WTC11 (cell line): ENCODE measurements at regions not wholly inside any gene's neighbourhood (a gene's known extent, or its start where the extent isn't known, plus 50 kb on each side); places are given as distances from the start of the nearest gene placed in this dataset.

ENCODE experiments used
- ATAC-seq: fragments of 200-7000 bp; cut with Tn5 transposase; 2 replicates; pipeline ENCODE4 v1.10.0; 2021; ENCODE audit warnings: mild to moderate bottlenecking, moderate library complexity
- CTCF ChIA-PET: fragments of 300-600 bp; sonication (Branson Sonifier 250); formaldehyde crosslinking; loops from one replicate; lab custom pipeline; 2021; ENCODE audit warnings: antibody characterized with exemption; lab: Charles Lee
- POLR2A ChIA-PET: fragments of 350-600 bp; sonication (Branson Sonifier 250); formaldehyde crosslinking; loops from one replicate; lab custom pipeline; 2021; ENCODE audit warnings: antibody characterized with exemption; lab: Charles Lee
- DNase-seq: peaks from one replicate; pipeline ENCODE4 v3.0.0; 2021; ENCODE audit warnings: low spot score
- H3K27ac Mint-ChIP-seq: 2 replicates; pipeline ENCODE4 v1.8.0; 2021; ENCODE audit warnings: mixed read lengths
- H3K27me3 Mint-ChIP-seq: 2 replicates; pipeline ENCODE4 v1.8.0; 2021; ENCODE audit warnings: low read depth, mild to moderate bottlenecking, moderate library complexity, mixed read lengths
- H3K36me3 Mint-ChIP-seq: 2 replicates; pipeline ENCODE4 v1.8.0; 2021; ENCODE audit warnings: mixed read lengths
- H3K4me1 Mint-ChIP-seq: 2 replicates; pipeline ENCODE4 v1.8.0; 2022; ENCODE audit warnings: mixed read lengths
- H3K4me3 Mint-ChIP-seq: 2 replicates; pipeline ENCODE4 v1.8.0; 2021; ENCODE audit warnings: mild to moderate bottlenecking, moderate library complexity, mixed read lengths
- H3K9me3 Mint-ChIP-seq: 2 replicates; pipeline ENCODE4 v1.8.0; 2021; ENCODE audit warnings: mixed read lengths
- CREM ChIP-seq: sonication (generic); formaldehyde crosslinking; IDR thresholded peaks from 2 replicates; pipeline ENCODE4 v1.8.1; 2022; ENCODE audit warnings: mild to moderate bottlenecking, missing genetic modification reagents, moderate library complexity
- ETV6 ChIP-seq: sonication (generic); formaldehyde crosslinking; IDR thresholded peaks from 2 replicates; pipeline ENCODE4 v1.8.1; 2022; ENCODE audit warnings: mild to moderate bottlenecking, missing genetic modification reagents
- HMGA2 ChIP-seq: fragments of 250-450 bp; sonication (Bioruptor Pico); IDR thresholded peaks from 2 replicates; pipeline ENCODE4 v1.4.0; 2021; ENCODE audit warnings: mild to moderate bottlenecking, moderate library complexity
- JAZF1 ChIP-seq: fragments of 250-450 bp; sonication (Bioruptor Pico); IDR thresholded peaks from 2 replicates; pipeline ENCODE4 v1.9.0; 2021; ENCODE audit warnings: moderate library complexity, mild to moderate bottlenecking, inconsistent platforms
- JUN ChIP-seq: sonication (generic); formaldehyde crosslinking; IDR thresholded peaks from 2 replicates; pipeline ENCODE4 v1.8.0; 2023; ENCODE audit warnings: mild to moderate bottlenecking, missing genetic modification reagents
- MXD4 ChIP-seq: fragments of 250-450 bp; sonication (Bioruptor Pico); IDR thresholded peaks from 2 replicates; pipeline ENCODE4 v1.8.0; 2021; ENCODE audit warnings: mild to moderate bottlenecking, moderate library complexity, borderline replicate concordance
- NFATC4 ChIP-seq: fragments of 250-450 bp; sonication (Bioruptor Pico); IDR thresholded peaks from 2 replicates; pipeline ENCODE4 v1.9.0; 2021; ENCODE audit warnings: mild to moderate bottlenecking
- NR2C2 ChIP-seq: sonication (generic); formaldehyde crosslinking; IDR thresholded peaks from 2 replicates; pipeline ENCODE4 v1.8.0; 2022; ENCODE audit warnings: mild to moderate bottlenecking, missing genetic modification reagents
- OVOL2 ChIP-seq: fragments of 250-450 bp; sonication (Bioruptor Pico); IDR thresholded peaks from 2 replicates; pipeline ENCODE4 v1.9.0; 2021; ENCODE audit warnings: mild to moderate bottlenecking, borderline replicate concordance
- PRRX2 ChIP-seq: fragments of 250-450 bp; sonication (Bioruptor Pico); IDR thresholded peaks from 2 replicates; pipeline ENCODE4 v1.8.0; 2021; ENCODE audit warnings: mild to moderate bottlenecking
- RELA ChIP-seq: sonication (generic); formaldehyde crosslinking; IDR thresholded peaks from 2 replicates; pipeline ENCODE4 v1.8.1; 2022; ENCODE audit warnings: missing genetic modification reagents, mild to moderate bottlenecking, borderline replicate concordance
- SOX15 ChIP-seq: fragments of 250-450 bp; sonication (Bioruptor Pico); IDR thresholded peaks from 2 replicates; pipeline ENCODE4 v1.9.0; 2021; ENCODE audit warnings: mild to moderate bottlenecking
- TEAD1 ChIP-seq: sonication (generic); formaldehyde crosslinking; IDR thresholded peaks from 2 replicates; pipeline ENCODE4 v1.8.0; 2022; ENCODE audit warnings: mild to moderate bottlenecking, missing genetic modification reagents
- TP53 ChIP-seq: sonication (generic); formaldehyde crosslinking; IDR thresholded peaks from 2 replicates; pipeline ENCODE4 v1.8.1; 2023; ENCODE audit warnings: mild to moderate bottlenecking, missing genetic modification reagents
- ZNF219 ChIP-seq: sonication (generic); formaldehyde crosslinking; IDR thresholded peaks from 2 replicates; pipeline ENCODE4 v1.8.0; 2023; ENCODE audit warnings: missing genetic modification reagents, mild to moderate bottlenecking, borderline replicate concordance
- ZNF232 ChIP-seq: sonication (generic); formaldehyde crosslinking; IDR thresholded peaks from 2 replicates; pipeline ENCODE4 v1.8.0; 2022; ENCODE audit warnings: mild to moderate bottlenecking, missing genetic modification reagents
- ZNF671 ChIP-seq: fragments of 250-450 bp; sonication (Bioruptor Pico); IDR thresholded peaks from 2 replicates; pipeline ENCODE4 v1.8.0; 2021; ENCODE audit warnings: mild to moderate bottlenecking
- TF ChIP-seq, protein P1 (sequence below): sonication (generic); formaldehyde crosslinking; conservative IDR thresholded peaks from 2 replicates; pipeline ENCODE4 v1.8.1; 2022; ENCODE audit warnings: mild to moderate bottlenecking, missing genetic modification reagents
- TF ChIP-seq, protein P2 (sequence below): sonication (generic); formaldehyde crosslinking; IDR thresholded peaks from 2 replicates; pipeline ENCODE4 v1.8.1; 2023; ENCODE audit warnings: mild to moderate bottlenecking, missing genetic modification reagents, moderate library complexity
- TF ChIP-seq, protein P3 (sequence below): sonication (generic); formaldehyde crosslinking; IDR thresholded peaks from 2 replicates; pipeline ENCODE4 v1.8.1; 2022; ENCODE audit warnings: low read depth, mild to moderate bottlenecking, moderate library complexity, missing genetic modification reagents, borderline replicate concordance
- TF ChIP-seq, protein P4 (sequence below): sonication (generic); formaldehyde crosslinking; IDR thresholded peaks from 2 replicates; pipeline ENCODE4 v1.8.1; 2022; ENCODE audit warnings: low read depth, missing genetic modification reagents, borderline replicate concordance

DNA sequence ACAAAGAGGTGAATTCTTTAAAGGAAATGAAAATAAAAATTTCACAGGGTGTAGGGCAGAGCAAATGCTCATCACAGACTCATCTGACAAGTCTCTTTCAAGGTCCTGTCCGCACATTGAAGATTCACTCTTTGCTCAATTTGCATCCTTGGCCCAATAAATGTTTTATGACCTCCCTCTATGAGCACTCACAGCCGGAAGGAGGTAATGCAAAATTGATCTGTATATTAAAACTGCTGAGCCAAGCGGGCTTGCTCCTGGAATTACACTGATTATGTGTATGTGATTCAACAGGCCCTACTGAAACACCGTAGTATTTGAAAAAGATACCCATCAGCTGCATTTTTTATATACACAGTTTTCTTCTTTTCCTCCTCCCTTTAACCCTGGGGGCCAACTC lies 246.8 kb downstream of the IZUMO3 start (continued):
- TF ChIP-seq, protein P1, sequence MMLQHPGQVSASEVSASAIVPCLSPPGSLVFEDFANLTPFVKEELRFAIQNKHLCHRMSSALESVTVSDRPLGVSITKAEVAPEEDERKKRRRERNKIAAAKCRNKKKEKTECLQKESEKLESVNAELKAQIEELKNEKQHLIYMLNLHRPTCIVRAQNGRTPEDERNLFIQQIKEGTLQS: no peak
- TF ChIP-seq JUN (CRISPR knock-in tag): no peak

DNA sequence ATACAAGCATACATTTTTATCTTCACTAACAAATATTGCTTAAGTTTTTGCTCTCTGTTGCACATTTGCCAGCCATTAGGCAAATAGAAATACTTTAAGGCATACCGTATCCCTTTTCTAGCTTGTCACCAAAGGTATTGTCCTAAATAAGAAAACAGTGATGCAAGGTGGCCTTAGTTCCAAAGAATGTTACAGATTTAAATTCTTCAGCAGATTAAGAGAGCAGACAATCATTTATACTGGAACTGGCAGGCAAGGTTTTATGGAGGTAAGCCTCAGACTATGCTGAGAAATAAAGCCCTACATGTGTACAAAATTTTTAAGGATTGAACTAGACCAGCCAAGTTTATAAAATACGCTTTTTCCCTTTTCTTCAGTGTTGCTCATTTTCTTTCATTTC lies 247.8 kb downstream of the IZUMO3 start:
- H3K4me1 Mint-ChIP-seq: peaks cover 18% of the 10 kb centered on the region
- DNase-seq: no peak
- H3K4me3 Mint-ChIP-seq: no peak overlapping the region
- no peak for ATAC-seq
- H3K27ac Mint-ChIP-seq: no peak overlapping the region
- ChIA-PET POLR2A (no interaction called here), CTCF (no interaction called here)
- H3K36me3 Mint-ChIP-seq: no peaks in the 10 kb centered on the region; the same call in 1 of the 2 replicates
- TF ChIP-seq, protein P2, sequence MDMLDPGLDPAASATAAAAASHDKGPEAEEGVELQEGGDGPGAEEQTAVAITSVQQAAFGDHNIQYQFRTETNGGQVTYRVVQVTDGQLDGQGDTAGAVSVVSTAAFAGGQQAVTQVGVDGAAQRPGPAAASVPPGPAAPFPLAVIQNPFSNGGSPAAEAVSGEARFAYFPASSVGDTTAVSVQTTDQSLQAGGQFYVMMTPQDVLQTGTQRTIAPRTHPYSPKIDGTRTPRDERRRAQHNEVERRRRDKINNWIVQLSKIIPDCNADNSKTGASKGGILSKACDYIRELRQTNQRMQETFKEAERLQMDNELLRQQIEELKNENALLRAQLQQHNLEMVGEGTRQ (CRISPR knock-in tag): no peak
- TF ChIP-seq JAZF1 (CRISPR knock-in tag) (no peak), RELA (CRISPR knock-in tag) (no peak)
- H3K9me3 Mint-ChIP-seq: peaks cover under 1% of the 10 kb centered on the region
- no peaks in the 10 kb centered on the region; the same call in none of the 2 replicates for H3K27me3 Mint-ChIP-seq

DNA sequence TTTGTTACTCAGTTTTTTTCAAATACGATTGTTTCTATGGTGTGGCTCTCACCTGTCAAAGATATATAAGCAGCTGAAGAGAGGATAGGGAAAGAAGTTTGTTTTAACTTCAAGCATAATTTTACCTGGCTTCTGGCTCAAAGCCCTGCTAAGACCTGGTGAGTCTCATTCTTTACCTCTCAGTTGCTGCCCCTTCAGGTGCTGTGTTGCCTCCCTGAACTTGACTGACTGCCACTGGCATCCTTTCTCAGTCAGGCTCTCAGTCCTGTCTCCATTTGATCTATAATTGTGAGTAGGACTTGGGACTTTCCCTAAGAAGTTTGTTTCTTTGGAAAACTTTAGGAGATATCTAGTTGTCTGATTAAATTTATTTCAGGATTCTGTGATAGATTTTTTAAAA lies 249.6 kb downstream of the IZUMO3 start:
- ATAC-seq: peak; percentile 57
- Mint-ChIP-seq H3K36me3 (peaks cover 16% of the 10 kb centered on the region), H3K4me1 (peaks cover 28% of the 10 kb centered on the region), H3K4me3 (no peak overlapping the region), H3K27ac (no peak overlapping the region), H3K9me3 (peaks cover 16% of the 10 kb centered on the region), H3K27me3 (peaks cover 8% of the 10 kb centered on the region)
- no peak for DNase-seq
- TF ChIP-seq PRRX2 (no peak), TP53 (CRISPR knock-in tag) (no peak), CREM (CRISPR knock-in tag) (no peak), OVOL2 (CRISPR knock-in tag) (no peak), JUN (CRISPR knock-in tag) (no peak), RELA (CRISPR knock-in tag) (no peak), ZNF219 (CRISPR knock-in tag) (no peak), NR2C2 (CRISPR knock-in tag) (no peak), MXD4 (CRISPR knock-in tag) (no peak), TEAD1 (CRISPR knock-in tag) (no peak), ETV6 (CRISPR knock-in tag) (no peak), ZNF232 (no peak)
- TF ChIP-seq, protein P3, sequence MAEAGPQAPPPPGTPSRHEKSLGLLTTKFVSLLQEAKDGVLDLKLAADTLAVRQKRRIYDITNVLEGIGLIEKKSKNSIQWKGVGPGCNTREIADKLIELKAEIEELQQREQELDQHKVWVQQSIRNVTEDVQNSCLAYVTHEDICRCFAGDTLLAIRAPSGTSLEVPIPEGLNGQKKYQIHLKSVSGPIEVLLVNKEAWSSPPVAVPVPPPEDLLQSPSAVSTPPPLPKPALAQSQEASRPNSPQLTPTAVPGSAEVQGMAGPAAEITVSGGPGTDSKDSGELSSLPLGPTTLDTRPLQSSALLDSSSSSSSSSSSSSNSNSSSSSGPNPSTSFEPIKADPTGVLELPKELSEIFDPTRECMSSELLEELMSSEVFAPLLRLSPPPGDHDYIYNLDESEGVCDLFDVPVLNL (CRISPR knock-in tag): no peak
- TF ChIP-seq, protein P4, sequence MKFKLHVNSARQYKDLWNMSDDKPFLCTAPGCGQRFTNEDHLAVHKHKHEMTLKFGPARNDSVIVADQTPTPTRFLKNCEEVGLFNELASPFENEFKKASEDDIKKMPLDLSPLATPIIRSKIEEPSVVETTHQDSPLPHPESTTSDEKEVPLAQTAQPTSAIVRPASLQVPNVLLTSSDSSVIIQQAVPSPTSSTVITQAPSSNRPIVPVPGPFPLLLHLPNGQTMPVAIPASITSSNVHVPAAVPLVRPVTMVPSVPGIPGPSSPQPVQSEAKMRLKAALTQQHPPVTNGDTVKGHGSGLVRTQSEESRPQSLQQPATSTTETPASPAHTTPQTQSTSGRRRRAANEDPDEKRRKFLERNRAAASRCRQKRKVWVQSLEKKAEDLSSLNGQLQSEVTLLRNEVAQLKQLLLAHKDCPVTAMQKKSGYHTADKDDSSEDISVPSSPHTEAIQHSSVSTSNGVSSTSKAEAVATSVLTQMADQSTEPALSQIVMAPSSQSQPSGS (CRISPR knock-in tag): no peak
- POLR2A ChIA-PET: no interaction called here
- CTCF ChIA-PET: no interaction called here

DNA sequence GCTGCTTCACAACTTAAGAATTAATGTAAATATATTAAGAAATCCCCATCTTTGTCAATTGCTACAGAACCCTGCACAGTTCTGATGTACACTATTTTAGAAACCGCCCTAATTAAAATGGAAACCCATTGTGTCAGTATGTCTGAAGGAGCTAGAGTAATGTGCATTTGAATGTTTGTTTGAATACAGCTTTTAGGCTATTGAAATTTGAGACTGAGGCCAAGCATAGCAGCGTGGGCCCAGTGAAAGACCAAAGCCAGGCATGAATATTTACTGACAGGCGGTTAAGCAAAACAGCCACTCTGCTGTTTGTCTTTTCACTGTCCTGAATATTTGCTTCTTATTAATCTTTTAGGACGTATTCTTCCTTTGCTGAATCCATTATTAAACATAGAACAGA lies 252.3 kb downstream of the IZUMO3 start:
- H3K27ac Mint-ChIP-seq: peak overlapping the region; percentile 96
- POLR2A ChIA-PET: interaction anchor here (0.6 kb wide), 1 partner anchor 1396 kb away, joined by 3 read pairs; no protein-coding TSS in a partner anchor
- H3K9me3 Mint-ChIP-seq: peaks cover 33% of the 10 kb centered on the region
- DNase-seq (no peak), ATAC-seq (peak; percentile 84)
- peaks cover 28% of the 10 kb centered on the region for H3K4me1 Mint-ChIP-seq
- peak overlapping the region; percentile 47 for H3K4me3 Mint-ChIP-seq
- TF ChIP-seq HMGA2 (CRISPR knock-in tag): no peak
- no peak for TF ChIP-seq TEAD1 (CRISPR knock-in tag)
- TF ChIP-seq NFATC4: no peak
- no peak for TF ChIP-seq SOX15
- no peak for TF ChIP-seq ZNF671 (CRISPR knock-in tag)
- TF ChIP-seq JAZF1 (CRISPR knock-in tag): no peak
- TF ChIP-seq, all 79 proteins: peak for 0
- Mint-ChIP-seq H3K36me3 (peaks cover 33% of the 10 kb centered on the region), H3K27me3 (peaks cover 8% of the 10 kb centered on the region)
- CTCF ChIA-PET: no interaction called here
